ENCODE measurements at regions not wholly inside any gene's neighbourhood (a gene's known extent, or its start where the extent isn't known, plus 50 kb on each side); places are given as distances from the start of the nearest gene placed in this dataset.

DNA sequence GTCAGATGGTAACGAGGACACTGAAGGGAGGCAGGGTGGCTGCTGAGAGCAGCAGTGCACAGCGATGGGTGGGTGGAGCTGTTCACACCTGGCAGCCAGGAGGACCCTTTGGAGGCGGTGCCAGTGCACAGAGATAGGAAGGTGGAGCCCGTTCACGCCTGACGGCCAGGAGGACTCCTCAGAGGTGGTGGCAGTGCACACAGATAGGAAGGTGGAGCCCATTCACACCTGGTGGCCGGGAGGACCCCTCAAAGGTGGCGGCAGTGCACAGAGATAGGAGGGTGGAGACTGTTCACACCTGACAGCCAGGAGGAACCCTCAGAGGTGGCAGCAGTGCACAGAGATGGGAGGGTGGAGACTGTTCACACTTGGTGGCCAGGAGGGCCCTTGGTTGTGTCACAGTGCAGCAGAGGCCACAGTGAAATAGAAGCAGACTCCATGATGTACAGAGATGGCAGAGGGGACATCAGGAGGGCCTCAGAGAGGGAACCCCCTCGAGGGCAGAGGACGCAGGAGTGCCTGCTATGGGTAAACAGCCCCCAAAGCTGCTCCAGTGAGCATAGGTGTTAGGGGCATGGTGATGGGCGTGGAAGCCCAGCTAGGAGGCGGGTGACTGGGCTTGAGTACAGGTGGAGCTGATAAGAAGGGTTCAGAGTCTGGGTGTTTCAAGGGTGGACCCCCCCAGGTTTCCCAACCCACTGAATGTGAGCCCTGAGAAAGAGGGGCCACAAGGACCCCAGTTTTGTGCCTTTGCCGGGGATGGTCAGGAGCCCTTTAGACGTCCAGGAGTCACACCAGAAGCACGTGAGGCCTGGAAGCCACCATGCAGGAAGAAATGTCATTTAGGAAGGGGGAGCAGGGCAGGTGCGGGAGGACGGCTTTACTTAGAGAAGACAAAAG, 566.7 kb downstream of the BRD1 start:
- no peaks in the 10 kb centered on the region for H4K20me1 ChIP-seq (ENCODE audit: control insufficient read depth, insufficient read depth, low read depth, low read length)
- no peaks in the 10 kb centered on the region for H3K4me1 ChIP-seq (ENCODE audit: control insufficient read depth, low read length)
- H3K79me2 ChIP-seq (ENCODE audit: control insufficient read depth, low read length), result no peaks in the 10 kb centered on the region
- no peaks in the 10 kb centered on the region for H3F3A ChIP-seq (ENCODE audit: control insufficient read depth, insufficient read depth)
- no peaks in the 10 kb centered on the region for H3K9me2 ChIP-seq (replicated peaks; ENCODE audit: control insufficient read depth, low read length)
- no peak overlapping the region for H3K4me3 ChIP-seq (ENCODE audit: low read length)
- H3K27me3 ChIP-seq (ENCODE audit: control insufficient read depth, low read length), result no peaks in the 10 kb centered on the region
- TF ChIP-seq CTCF (IDR thresholded peaks at IDR 0.05; ENCODE audit: low read depth, low read length, poor library complexity, severe bottlenecking) (no peak), EZH2phosphoT487 (IDR thresholded peaks at IDR 0.05; ENCODE audit: borderline replicate concordance, low read length) (no peak)
- H3K36me3 ChIP-seq (ENCODE audit: control insufficient read depth, low read length), result no peaks in the 10 kb centered on the region
- H3K27ac ChIP-seq (ENCODE audit: low read depth, low read length), result no peak overlapping the region
- no peak overlapping the region for H3K4me2 ChIP-seq (ENCODE audit: low read length)
- no peaks in the 10 kb centered on the region for H3K9me3 ChIP-seq (ENCODE audit: control insufficient read depth, insufficient read depth, low read length)

DNA sequence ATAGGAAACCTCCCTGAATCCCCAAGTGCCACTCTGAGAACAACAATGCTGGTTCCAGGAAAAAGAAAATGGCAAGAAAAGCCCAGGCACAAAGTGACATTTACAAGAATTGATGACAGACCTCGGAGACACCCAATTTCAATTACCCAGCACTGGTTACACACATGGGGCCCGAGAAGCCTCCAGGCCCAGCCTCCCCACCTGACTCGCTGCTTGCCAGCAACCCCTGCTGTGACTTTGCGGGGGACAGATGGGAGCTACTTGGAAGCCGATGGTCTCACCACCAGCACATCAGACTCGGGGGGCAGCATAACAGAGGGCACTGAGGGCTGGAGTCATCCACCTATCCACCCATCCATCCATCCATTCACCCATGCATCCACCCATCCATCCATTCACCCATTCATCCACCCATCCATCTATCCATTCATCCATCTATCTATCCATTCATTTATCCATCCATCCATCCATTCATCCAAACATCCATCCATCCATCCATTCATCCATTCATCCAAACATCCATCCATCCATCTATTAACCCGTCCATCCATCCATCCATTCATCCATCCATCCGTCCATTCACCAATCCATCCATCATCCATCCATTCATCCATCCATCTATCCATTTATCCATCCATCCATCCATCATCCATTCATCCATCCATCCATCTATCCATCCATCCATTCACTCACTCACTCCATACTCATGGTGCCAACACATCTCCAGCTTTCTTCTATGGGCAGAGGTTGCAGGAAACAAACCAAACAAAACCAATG, 567.6 kb downstream of the BRD1 start:
- H4K20me1 ChIP-seq (ENCODE audit: control insufficient read depth, insufficient read depth, low read depth, low read length), result no peaks in the 10 kb centered on the region
- no peak overlapping the region for H3K4me2 ChIP-seq (ENCODE audit: low read length)
- H3K79me2 ChIP-seq (ENCODE audit: control insufficient read depth, low read length), result no peaks in the 10 kb centered on the region
- H3K9me3 ChIP-seq (ENCODE audit: control insufficient read depth, insufficient read depth, low read length), result no peaks in the 10 kb centered on the region
- no peaks in the 10 kb centered on the region for H3K4me1 ChIP-seq (ENCODE audit: control insufficient read depth, low read length)
- no peaks in the 10 kb centered on the region for H3K36me3 ChIP-seq (ENCODE audit: control insufficient read depth, low read length)
- H3K4me3 ChIP-seq (ENCODE audit: low read length), result no peak overlapping the region
- no peak overlapping the region for H3K27ac ChIP-seq (ENCODE audit: low read depth, low read length)
- TF ChIP-seq CTCF (IDR thresholded peaks at IDR 0.05; ENCODE audit: low read depth, low read length, poor library complexity, severe bottlenecking) (no peak), EZH2phosphoT487 (IDR thresholded peaks at IDR 0.05; ENCODE audit: borderline replicate concordance, low read length) (no peak)
- no peaks in the 10 kb centered on the region for H3K27me3 ChIP-seq (ENCODE audit: control insufficient read depth, low read length)
- H3F3A ChIP-seq (ENCODE audit: control insufficient read depth, insufficient read depth), result no peaks in the 10 kb centered on the region
- no peaks in the 10 kb centered on the region for H3K9me2 ChIP-seq (replicated peaks; ENCODE audit: control insufficient read depth, low read length)

- no peaks in the 10 kb centered on the region for H3K9me3 ChIP-seq (ENCODE audit: control insufficient read depth, insufficient read depth, low read length)
- no peaks in the 10 kb centered on the region for H3K9me2 ChIP-seq (replicated peaks; ENCODE audit: control insufficient read depth, low read length)
- no peak overlapping the region for H3K4me2 ChIP-seq (ENCODE audit: low read length)
- H3K36me3 ChIP-seq (ENCODE audit: control insufficient read depth, low read length), result no peaks in the 10 kb centered on the region
- no peaks in the 10 kb centered on the region for H4K20me1 ChIP-seq (ENCODE audit: control insufficient read depth, insufficient read depth, low read depth, low read length)
- no peak for TF ChIP-seq CTCF (IDR thresholded peaks at IDR 0.05; ENCODE audit: low read depth, low read length, poor library complexity, severe bottlenecking)
- TF ChIP-seq EZH2phosphoT487 (IDR thresholded peaks at IDR 0.05; ENCODE audit: borderline replicate concordance, low read length), result no peak
- no peaks in the 10 kb centered on the region for H3K79me2 ChIP-seq (ENCODE audit: control insufficient read depth, low read length)
- no peak overlapping the region for H3K4me3 ChIP-seq (ENCODE audit: low read length)
- no peaks in the 10 kb centered on the region for H3K27me3 ChIP-seq (ENCODE audit: control insufficient read depth, low read length)
- no peaks in the 10 kb centered on the region for H3F3A ChIP-seq (ENCODE audit: control insufficient read depth, insufficient read depth)
- no peaks in the 10 kb centered on the region for H3K4me1 ChIP-seq (ENCODE audit: control insufficient read depth, low read length)
- no peak overlapping the region for H3K27ac ChIP-seq (ENCODE audit: low read depth, low read length)
Observed at GRCh38 chr22:49258107-49259010, 569.3 kb downstream of the BRD1 start.
